Common myeloid progenitor, CD34-positive (primary cell): ENCODE measurements at regions not wholly inside any gene's neighbourhood (a gene's known extent, or its start where the extent isn't known, plus 50 kb on each side); places are given as distances from the start of the nearest gene placed in this dataset.

Source experiments
- CTCF ChIA-PET: fragments of 350-600 bp; sonication (Branson Sonifier 250); formaldehyde crosslinking; loops from one replicate; lab custom pipeline; 2021; ENCODE audit warnings: antibody characterized with exemption; lab: Charles Lee
- POLR2A ChIA-PET: fragments of 350-600 bp; sonication (Branson Sonifier 250); formaldehyde crosslinking; loops from one replicate; lab custom pipeline; 2021; ENCODE audit warnings: antibody characterized with exemption; lab: Charles Lee
- DNase-seq, 3 donors: peaks; one replicate each; pipeline versions ENCODE4 v3.0.0 to v3.0.0-alpha.2; 2013
- H3K27ac ChIP-seq, 2 experiments: 1 replicate in 1 of 2; 2 replicates in 1 of 2; pipeline ENCODE4 v1.7.0; 2013; ENCODE audit warnings: inconsistent platforms in 2 of 2, low read length in 2 of 2, mild to moderate bottlenecking in 2 of 2, low read depth in 1 of 2, moderate library complexity in 1 of 2; ENCODE audit not compliant: severe bottlenecking in 2 of 2, insufficient read depth in 1 of 2, poor library complexity in 1 of 2
- H3K27me3 ChIP-seq, 5 experiments: replicated peaks in 2 of 5; 1 replicate in 3 of 5; 2 replicates in 2 of 5; pipeline versions ENCODE4 v1.6.1 to v1.7.0; 2013; ENCODE audit warnings: low read length in 4 of 5, mild to moderate bottlenecking in 2 of 5, moderate library complexity in 2 of 5, inconsistent platforms in 1 of 5; ENCODE audit not compliant: insufficient read depth in 5 of 5, control insufficient read depth in 4 of 5
- H3K36me3 ChIP-seq, 4 experiments: 1 replicate in 2 of 4; 2 replicates in 2 of 4; pipeline versions ENCODE4 v1.6.1 to v1.7.0; 2013; ENCODE audit warnings: low read length in 3 of 4, control low read depth in 1 of 4, mild to moderate bottlenecking in 1 of 4; ENCODE audit not compliant: control insufficient read depth in 4 of 4, insufficient read depth in 4 of 4
- H3K4me1 ChIP-seq, 4 experiments: 1 replicate in 3 of 4; 2 replicates in 1 of 4; pipeline versions ENCODE4 v1.6.1 to v1.7.1; 2013; ENCODE audit warnings: low read length in 3 of 4, mild to moderate bottlenecking in 3 of 4, control low read depth in 1 of 4, inconsistent platforms in 1 of 4, moderate library complexity in 1 of 4; ENCODE audit not compliant: control insufficient read depth in 4 of 4, insufficient read depth in 4 of 4; ENCODE audit errors: control extremely low read depth in 1 of 4
- H3K4me3 ChIP-seq, 7 experiments: 1 replicate in 4 of 7; 2 replicates in 3 of 7; pipeline versions ENCODE4 v1.5.1 to v1.7.0; 2013; ENCODE audit warnings: mild to moderate bottlenecking in 7 of 7, low read length in 6 of 7, moderate library complexity in 6 of 7, inconsistent platforms in 2 of 7, low read depth in 2 of 7, control low read depth in 1 of 7; ENCODE audit not compliant: insufficient read depth in 4 of 7, control insufficient read depth in 1 of 7; ENCODE audit errors: extremely low read depth in 1 of 7
- H3K9me3 ChIP-seq, 5 experiments: 1 replicate in 4 of 5; 2 replicates in 1 of 5; pipeline versions ENCODE4 v1.6.1 to v1.7.1; 2013; ENCODE audit warnings: low read length in 4 of 5, mild to moderate bottlenecking in 2 of 5, inconsistent platforms in 1 of 5, low read depth in 1 of 5, moderate library complexity in 1 of 5; ENCODE audit not compliant: control insufficient read depth in 4 of 5, insufficient read depth in 2 of 5; ENCODE audit errors: control extremely low read depth in 1 of 5
- WGBS: methylation state at CpG from one replicate; pipeline ENCODE4 v1.1.5; 2013; ENCODE audit not compliant: insufficient coverage; 5-methylcytosine and 5-hydroxymethylcytosine counted together

DNA sequence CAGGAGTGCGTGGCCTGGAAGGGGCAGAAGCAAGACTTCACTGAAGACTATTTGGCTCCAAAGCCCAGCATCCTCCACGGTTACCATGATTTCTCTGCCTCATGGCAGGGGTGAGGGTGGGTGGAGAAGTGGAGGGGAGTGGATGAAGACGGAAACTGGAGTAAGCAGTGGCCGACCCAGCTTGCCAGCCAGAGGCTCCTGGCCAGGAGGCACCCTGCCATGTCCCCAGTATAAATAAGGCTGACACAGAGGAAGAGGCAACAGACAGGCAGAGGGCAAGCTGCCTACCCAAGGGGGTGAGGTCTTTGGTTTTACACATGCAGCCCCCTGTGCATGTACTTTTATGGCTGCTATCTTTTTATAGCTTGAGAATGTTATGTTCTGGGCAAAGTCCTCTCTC is 102.6 kb upstream of the TBX20 start:
- CTCF ChIA-PET, result interaction anchor here (0.6 kb wide), 1 partner anchor 23 kb away, joined by 3 read pairs; no protein-coding TSS in a partner anchor

DNA sequence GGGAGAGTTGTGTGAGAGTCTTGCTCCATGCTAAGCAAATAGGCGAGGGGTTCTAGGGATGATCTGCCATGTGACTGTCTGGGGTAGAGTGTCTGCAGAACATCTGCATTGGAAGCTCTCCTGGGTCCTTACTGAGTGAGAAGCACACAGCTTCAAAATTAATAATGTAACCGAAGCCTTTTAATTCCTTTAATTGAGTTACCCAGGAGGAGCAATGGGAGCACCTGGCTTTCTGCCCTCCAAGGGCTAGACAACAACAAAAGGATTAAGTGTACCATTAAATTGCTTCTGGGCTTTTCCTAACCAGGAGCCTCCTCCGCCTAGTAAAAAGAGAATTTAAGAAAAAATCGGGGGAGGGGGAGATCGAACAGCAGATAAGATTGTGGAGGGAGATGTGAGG is 102.0 kb upstream of the TBX20 start:
- H3K9me3 ChIP-seq, result no peaks in the 10 kb centered on the region
- ChIA-PET CTCF (no interaction called here), POLR2A (no interaction called here)
- no peak overlapping the region for H3K4me3 ChIP-seq
- H3K36me3 ChIP-seq, result no peaks in the 10 kb centered on the region
- no peak overlapping the region for H3K27ac ChIP-seq
- H3K4me1 ChIP-seq, result no peaks in the 10 kb centered on the region
- no peak for DNase-seq
- WGBS, result 98% methylated on average over 5 of the region's 5 CpGs
- peaks cover 0 to 2% (median 0%) of the 10 kb centered on the region in 5 experiments for H3K27me3 ChIP-seq

More for the DNA sequence above, 102.6 kb upstream of the TBX20 start:
- no peak overlapping the region for H3K27ac ChIP-seq
- no peaks in the 10 kb centered on the region for H3K36me3 ChIP-seq
- 97% methylated on average over 4 of the region's 4 CpGs for WGBS
- DNase-seq, result no peak
- H3K4me3 ChIP-seq, result no peak overlapping the region
- no peaks in the 10 kb centered on the region for H3K4me1 ChIP-seq
- POLR2A ChIA-PET, result no interaction called here
- no peaks in the 10 kb centered on the region for H3K9me3 ChIP-seq
- H3K27me3 ChIP-seq, result peaks cover 0 to 2% (median 0%) of the 10 kb centered on the region in 5 experiments

DNA sequence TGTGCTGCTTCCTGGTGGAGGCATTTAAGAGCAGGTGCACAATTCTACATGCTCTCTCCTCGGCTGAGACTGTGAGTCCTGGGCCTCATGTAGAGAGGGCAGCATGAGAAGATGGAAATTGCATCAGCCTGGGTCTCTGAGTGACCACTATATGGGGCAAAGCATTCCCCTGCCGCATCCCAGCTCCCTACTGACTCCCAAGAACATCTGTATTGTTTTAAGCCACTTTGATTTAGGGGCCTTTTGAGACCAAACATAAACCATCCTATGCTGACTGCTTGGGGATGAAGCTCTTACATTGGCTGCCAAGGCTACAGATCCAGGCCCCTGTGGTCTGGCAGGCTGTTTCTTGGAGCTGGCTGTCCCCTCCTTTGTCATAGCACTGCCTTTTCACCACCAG is 101.3 kb upstream of the TBX20 start:
- H3K27ac ChIP-seq, result no peak overlapping the region
- no peaks in the 10 kb centered on the region for H3K4me1 ChIP-seq
- 94% methylated on average over 2 of the region's 2 CpGs for WGBS
- no peaks in the 10 kb centered on the region for H3K9me3 ChIP-seq
- no peak for DNase-seq
- CTCF ChIA-PET, result no interaction called here
- no peak overlapping the region for H3K4me3 ChIP-seq
- H3K27me3 ChIP-seq, result peaks cover 0 to 2% (median 0%) of the 10 kb centered on the region in 5 experiments
- POLR2A ChIA-PET, result no interaction called here
- H3K36me3 ChIP-seq, result no peaks in the 10 kb centered on the region

DNA sequence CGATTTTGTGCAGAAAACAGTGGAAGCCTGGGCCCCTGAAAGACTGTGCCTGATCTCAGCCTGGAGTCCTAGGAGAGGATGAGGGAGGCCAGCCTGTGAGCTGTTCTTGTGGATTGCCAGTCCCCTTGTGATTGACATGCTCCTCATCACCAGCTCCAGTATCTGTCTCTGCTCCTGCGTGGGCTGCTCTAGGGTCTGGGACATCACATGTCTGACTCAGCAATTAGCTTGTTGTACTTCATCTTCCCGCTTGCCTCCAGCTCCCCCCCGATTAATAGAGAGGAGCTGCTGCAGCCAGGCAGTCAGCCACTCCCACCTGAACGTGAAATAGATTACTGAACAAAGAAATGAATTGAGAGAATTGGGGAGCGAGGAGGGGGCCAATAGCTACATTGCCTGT is 99.6 kb upstream of the TBX20 start:
- WGBS, result 89% methylated on average over 3 of the region's 6 CpGs
- Histone ChIP-seq H3K27ac (no peak overlapping the region), H3K27me3 (peaks cover 0 to 2% (median 0%) of the 10 kb centered on the region in 5 experiments), H3K4me1 (no peaks in the 10 kb centered on the region), H3K36me3 (no peaks in the 10 kb centered on the region), H3K4me3 (no peak overlapping the region), H3K9me3 (peaks cover 0 to under 1% (median 0%) of the 10 kb centered on the region in 5 experiments)
- ChIA-PET CTCF (interaction anchor here (0.6 kb wide), 1 partner anchor 21 kb away, joined by 3 read pairs; no protein-coding TSS in a partner anchor), POLR2A (no interaction called here)
- no peak for DNase-seq

DNA sequence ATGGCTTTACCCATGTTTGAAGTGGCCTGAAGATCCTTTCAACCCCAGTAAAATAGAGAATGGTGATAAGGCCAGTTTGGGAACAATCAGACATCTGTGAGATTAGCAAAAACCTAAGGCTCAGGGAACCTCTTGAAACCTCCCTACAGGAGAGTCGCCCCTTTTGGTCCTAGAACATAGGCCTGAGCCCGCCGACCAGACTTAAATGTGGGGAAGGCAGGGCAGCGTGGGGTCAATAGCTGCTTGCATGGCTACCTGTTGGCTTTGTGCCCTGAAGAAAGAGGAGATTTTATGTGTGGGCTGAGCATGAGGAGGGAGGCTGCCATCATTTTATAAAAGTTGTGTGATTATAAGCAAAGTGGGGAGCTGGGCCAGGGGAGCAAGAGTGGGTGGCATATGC is 97.6 kb upstream of the TBX20 start:
- Histone ChIP-seq H3K9me3 (peaks cover 0 to 3% (median 0%) of the 10 kb centered on the region in 5 experiments), H3K36me3 (no peaks in the 10 kb centered on the region), H3K4me3 (no peak overlapping the region), H3K4me1 (no peaks in the 10 kb centered on the region), H3K27ac (no peak overlapping the region), H3K27me3 (peaks cover 0 to 2% (median 0%) of the 10 kb centered on the region in 5 experiments)
- ChIA-PET POLR2A (no interaction called here), CTCF (no interaction called here)
- WGBS, result 100% methylated on average over 1 of the region's 4 CpGs
- no peak for DNase-seq

DNA sequence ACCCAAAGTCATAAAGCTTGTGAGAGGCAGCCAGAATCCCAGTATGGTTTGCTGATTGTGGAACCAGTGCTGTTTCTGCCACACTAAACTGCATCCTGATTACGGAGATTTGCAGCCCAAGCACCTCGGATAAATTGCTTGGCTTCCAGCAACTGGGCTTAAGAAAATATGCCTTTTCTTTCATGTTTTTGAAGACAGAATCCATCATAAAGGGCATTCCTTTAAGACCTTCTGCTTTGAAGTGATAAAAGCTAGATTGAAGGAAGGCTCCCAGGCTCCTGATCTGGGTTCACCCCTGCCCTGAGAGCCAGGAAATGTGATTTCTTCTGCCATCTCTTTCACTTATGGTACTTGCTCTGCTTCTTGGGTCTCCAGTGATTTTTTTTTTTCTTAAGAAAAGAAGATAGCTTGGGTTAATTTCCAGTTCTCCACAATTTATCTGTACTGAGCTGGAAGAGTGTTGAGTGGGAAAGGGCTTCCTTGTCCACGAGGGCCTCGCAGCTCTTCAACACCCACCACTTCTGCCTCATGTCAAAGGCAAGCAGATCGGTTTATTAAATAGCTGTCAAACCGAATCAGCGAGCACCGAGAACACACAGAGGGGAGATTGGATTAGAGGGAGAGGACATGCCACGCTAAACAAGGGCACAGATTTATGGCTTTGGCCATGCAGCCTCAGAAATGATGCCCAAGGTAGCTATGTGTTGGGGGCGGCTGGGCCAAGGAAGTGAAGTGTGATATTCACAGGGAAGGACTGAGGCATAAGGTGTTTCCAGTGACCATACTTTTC is 94.9 kb upstream of the TBX20 start:
- no peaks in the 10 kb centered on the region for H3K36me3 ChIP-seq
- no peaks in the 10 kb centered on the region for H3K4me1 ChIP-seq
- no peak for DNase-seq
- H3K27me3 ChIP-seq, result no peaks in the 10 kb centered on the region
- H3K27ac ChIP-seq, result no peak overlapping the region
- POLR2A ChIA-PET, result no interaction called here
- CTCF ChIA-PET, result no interaction called here
- WGBS, result 95% methylated on average over 8 of the region's 10 CpGs
- H3K9me3 ChIP-seq, result peaks cover 0 to 3% (median 0%) of the 10 kb centered on the region in 5 experiments
- H3K4me3 ChIP-seq, result no peak overlapping the region

DNA sequence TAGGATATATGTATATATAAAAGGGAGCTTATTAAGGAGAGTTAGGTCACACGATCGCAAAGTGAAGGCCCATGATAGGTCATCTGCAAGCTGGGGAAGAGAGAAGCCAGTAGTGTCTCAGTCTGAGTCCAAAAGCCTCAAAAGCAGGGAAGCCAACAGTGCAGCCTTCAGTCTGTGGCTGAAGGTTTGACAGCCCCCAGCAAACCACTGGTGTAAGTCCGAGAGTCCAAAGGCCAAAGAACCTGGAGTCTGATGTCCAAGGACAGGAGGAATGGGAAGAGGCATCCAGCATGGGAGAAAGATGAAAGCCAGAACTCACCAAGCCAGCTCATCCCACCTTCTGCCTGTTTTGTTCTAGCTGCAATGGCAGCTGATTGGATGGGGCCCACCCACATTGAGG is 88.9 kb upstream of the TBX20 start:
- H3K9me3 ChIP-seq, result no peaks in the 10 kb centered on the region
- H3K27ac ChIP-seq, result no peak overlapping the region
- no peaks in the 10 kb centered on the region for H3K36me3 ChIP-seq
- no peak overlapping the region for H3K4me3 ChIP-seq
- CTCF ChIA-PET, result no interaction called here
- 100% methylated on average over 3 of the region's 3 CpGs for WGBS
- H3K27me3 ChIP-seq, result peaks cover 0 to 3% (median 0%) of the 10 kb centered on the region in 5 experiments
- DNase-seq, result no peak
- H3K4me1 ChIP-seq, result no peaks in the 10 kb centered on the region
- POLR2A ChIA-PET, result no interaction called here
